ENCODE measurements at regions not wholly inside any gene's neighbourhood (a gene's known extent, or its start where the extent isn't known, plus 50 kb on each side); places are given as distances from the start of the nearest gene placed in this dataset.

DNA sequence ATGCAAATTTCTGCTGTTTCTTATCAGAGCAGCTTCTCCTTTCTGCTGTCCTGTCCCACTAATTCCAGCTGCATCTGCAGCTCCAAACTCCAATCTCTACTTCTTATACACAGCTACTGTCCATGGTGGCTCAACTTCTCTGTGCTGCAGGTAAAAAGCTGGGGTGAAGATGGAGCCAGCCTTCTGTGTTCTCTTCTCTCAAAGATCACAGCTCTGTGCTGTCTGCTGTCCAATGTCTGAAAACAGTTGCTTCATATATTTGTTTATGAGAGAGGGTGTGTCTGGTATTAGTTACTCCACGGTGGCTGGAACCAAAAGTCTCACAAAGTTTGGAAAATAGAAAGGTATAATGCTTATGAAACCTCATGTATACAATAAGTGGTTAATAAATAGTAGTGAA is 445.8 kb upstream of the TBX3 start:
- DNase-seq (ENCODE audit: low spot score) = no peak

DNA sequence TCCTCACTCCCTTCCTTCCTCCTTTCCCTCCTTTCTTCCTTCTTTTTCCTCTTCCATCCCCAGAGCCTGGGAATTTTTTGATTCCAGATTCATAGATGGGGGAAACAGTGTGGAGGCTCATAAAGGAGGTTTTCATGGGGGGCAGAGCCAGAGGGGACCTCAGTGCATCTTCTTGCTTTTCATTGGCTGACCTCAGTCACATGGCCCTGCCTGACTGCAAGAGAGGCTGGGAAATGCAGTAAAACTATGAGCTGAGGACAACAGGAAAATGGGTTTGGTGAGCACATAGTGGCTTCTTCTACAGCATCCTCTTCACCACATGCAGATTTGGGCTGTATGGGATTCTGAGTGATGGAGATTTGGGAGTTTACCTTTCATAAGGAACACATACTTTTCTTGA is 437.1 kb upstream of the TBX3 start:
- DNase-seq (ENCODE audit: low spot score) = no peak

DNA sequence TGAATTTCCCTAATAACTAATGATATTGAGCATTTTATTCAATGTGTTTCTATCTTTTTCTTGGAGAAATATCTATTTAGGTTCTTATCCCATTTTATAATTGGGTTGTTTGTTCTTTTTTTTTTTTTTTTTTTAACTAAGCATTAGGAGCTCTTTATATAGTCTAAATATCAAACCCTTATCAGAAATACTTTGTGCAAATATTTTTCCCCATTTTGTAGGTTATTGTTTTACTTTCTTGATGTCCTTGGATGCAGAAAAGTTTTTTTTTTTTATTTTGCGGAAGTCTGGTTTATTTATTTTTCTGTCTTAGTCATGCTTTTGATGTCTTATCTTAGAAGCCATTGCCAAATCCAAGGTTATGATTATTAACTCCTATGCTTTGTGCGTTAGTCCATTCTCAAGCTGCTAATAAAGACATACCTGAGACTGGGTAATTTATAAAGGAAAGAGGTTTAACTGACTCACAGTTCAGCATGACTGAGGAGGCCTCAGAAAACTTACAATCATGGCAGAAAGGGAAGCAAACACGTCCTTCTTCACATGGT is 434.3 kb upstream of the TBX3 start:
- DNase-seq (ENCODE audit: low spot score) = no peak

DNA sequence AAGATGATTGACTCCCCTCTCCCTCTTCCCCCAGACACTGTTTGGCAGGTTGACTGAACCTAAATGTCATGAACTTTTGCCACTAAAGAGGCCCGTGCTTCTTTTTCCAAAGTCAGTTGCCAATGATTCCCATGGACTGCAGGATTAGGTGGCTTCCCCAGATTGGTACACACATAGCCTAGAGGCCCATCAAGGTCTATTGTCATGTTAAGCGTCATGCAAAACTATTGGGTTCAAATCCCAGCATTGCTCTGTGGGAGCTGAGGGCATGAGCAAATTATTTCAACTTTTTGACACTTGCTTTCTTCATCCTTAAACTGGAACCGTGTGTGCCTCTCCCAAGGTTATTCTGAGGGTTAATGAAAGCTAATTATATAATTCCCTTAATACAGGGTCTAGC is 430.2 kb upstream of the TBX3 start:
- DNase-seq (ENCODE audit: low spot score) = no peak

DNA sequence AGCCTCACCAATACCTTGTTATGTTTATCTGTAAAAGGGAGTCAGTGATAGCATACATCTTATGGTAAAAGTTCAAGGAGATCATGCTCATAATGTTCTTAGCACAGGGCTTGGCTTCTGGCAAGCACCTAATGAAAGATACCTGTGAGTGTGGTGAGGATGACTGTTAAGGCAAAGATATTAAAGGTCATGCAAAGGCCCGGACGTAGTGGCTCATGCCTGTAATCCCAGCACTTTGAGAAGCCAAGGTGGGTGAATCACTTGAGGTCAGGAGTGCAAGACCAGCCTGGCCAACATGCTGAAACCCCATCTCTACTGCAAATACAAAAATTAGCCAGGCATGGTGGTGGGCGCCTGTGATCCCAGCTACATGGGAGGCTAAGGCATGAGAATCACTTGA is 425.9 kb upstream of the TBX3 start:
- no peak for DNase-seq (ENCODE audit: low spot score)

DNA sequence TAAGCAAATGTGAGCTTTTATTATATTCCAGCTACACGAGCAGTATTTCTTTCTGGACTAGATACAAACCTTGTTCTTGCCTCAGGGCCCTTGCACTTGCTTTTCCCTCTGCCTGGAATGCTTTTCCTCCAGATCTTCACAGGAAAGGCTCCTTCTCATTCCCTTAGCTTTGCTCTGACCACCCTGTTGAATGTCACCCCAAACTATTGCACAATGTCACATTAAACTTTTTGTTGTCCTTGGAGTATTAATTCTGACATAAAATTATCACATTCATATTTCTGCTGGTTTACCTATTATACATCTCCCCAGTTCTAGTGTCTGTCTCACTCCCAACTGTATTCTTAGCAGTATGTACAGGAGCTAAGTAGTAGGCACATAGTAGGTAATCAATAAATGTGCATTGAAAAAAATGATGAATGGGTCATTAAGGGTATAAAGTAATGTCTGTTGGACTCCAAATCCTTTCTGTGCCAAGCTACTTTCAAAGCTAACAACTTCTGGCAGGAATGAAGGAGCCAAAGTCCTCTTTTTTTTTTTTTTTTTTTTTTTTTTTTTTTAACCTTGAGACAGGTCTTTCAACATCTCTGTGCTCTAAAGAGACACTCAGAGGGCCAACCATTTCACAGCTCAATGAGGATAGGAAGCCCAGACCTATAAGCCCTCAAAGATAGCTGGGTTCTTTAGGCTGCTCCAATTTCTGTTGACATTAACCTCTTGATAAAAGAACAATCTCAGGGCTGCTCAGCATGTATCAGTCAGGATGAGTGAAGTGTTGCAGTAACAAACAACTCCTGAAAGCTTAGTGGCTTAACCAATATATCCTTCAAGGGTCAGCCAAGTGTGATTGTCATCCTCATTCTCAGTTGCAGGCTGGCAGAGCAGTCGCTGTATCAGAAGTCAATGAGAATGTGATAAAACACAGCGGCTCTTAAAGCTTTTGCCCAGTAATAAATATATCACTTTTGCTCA is 424.4 kb upstream of the TBX3 start:
- DNase-seq (ENCODE audit: low spot score) = no peak

DNA sequence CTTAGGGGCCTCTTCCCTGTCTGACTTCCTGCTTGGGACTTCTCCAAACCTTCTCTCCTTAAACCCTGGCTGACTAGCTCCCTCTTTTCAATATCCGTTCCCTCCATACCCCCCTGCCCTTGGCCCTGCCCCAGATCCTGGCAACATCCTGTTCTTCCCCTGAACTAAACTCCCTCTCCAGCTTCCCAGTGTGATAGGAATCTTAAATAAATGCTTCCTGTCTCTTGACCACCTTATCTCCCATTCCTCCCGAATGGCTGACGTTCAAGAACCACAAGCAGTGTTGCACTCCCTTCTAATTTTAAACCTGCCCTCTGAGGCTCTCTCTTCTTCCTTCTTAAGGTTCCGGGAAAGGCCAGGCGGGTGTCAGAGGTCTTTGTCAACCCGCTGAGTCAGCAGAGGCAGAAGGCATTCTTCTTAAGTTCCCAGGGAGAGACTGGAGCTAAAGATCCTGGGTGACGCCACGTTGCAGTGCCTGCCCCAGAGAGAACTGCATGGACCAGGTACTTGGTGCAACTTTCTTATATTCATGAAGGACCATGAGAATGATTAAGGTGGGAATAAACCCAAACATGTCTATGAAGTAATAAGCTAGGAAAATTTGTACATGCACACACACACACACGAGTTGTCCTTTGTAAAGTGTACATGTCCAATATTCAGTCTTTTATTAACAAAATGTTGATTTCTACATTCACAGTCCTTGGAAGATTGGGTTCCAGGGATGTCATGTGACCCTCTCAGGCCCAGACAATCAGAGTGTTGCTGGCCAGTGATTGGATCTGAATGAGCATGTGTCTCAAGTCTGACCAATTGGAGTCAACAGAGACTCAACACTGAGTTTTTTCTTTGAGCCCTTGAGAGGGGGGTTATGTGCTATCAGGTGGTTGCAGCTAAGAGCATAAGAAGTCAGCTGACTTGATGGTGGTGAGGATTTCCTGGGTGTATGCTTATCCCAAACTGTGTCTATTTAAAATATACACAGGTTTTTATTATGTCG is 420.2 kb upstream of the TBX3 start:
- DNase-seq (ENCODE audit: low spot score) = no peak

DNA sequence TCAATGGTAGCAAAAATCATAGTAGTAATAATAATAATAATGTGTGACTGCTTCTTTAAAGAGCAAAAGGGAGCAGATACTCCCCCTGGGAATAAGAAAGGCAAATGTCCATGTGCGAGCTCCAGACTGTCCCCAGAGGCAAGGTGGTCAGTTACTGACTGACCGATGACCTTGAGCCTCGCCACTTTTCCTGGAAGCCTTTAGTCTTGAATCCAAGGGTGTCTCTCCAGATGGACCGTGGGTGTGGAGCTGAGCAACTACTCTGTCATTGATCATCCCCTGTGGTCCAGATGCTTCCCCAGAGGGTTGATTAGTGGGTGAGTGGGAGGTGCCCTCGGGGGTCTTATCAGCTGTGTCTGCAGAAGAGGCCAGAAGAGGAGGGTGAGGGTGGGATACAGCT is 418.5 kb upstream of the TBX3 start:
- DNase-seq (ENCODE audit: low spot score) = no peak

DNA sequence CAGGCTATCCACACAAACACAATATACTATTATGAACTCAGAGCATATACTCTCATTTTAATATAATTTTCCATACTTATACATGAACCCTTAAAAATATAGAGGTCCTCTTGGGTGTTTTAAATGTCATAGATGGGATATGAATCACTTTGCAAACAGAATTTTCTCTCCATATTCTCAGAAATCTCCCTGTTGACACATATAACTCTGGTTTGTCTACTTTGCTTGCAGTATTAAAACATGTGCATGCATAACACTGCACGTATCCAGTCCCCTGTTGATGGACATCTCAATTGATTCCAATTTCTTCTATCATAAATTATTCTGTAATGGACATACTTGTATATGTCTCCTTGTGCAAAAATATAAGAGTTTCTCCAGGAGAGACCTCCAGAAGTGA is 417.5 kb upstream of the TBX3 start:
- DNase-seq (ENCODE audit: low spot score) = no peak

DNA sequence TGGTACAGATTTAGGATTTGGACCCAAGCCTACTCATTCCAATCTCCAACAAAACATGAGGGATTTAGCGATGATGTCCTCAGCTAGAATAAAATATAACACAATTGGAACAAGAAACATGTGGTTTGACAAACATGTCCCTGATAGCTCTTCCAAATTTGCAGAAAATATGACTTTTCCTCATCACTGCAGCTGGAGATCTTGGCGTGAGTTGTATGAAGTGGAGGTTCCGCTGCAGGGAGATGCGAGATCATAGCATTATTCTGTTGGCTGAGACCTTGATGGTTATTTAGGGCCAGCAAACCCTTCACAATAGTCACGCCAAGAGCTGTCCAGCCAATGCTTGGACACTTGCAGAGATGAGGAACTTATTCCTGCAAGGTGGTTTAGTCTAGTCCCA is 413.4 kb upstream of the TBX3 start:
- no peak for DNase-seq (ENCODE audit: low spot score)

DNA sequence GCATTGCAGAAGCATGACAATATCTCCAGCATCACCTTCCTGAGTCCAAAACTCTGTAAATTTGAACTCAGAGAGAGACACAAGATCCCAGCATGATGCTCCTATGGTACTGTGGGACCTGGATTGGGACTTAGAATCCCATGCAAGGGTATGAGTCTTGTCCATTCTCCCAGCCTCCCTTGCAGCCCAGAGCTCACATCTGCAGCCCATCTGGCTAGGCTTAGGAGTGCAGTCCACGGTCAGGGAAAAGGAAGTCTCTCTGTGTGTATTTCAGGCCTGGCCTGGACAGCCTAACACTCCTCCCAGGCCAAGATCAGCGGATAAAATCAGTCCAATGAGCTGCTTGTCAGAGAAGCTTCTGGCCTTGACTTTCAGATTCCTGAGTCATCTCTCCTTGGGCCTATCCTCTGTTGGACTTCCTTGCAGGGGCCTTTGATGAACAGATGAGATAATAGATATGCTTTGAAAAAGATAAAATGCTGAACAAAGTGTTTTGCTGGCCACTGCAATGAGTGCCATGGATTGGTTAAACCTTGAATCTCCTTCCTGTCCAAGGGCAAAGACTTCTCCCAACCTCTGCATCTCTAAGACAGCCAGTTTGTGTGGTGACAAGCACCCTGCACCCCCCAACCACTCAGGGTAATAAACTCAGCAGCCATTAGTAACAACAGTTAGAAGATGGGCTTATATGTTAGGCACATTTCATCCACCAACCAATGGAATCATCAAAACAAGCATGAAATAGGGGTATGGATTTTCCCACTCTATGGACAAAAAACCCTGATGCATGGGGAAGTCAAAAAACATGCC is 412.8 kb upstream of the TBX3 start:
- DNase-seq (ENCODE audit: low spot score) = no peak

DNA sequence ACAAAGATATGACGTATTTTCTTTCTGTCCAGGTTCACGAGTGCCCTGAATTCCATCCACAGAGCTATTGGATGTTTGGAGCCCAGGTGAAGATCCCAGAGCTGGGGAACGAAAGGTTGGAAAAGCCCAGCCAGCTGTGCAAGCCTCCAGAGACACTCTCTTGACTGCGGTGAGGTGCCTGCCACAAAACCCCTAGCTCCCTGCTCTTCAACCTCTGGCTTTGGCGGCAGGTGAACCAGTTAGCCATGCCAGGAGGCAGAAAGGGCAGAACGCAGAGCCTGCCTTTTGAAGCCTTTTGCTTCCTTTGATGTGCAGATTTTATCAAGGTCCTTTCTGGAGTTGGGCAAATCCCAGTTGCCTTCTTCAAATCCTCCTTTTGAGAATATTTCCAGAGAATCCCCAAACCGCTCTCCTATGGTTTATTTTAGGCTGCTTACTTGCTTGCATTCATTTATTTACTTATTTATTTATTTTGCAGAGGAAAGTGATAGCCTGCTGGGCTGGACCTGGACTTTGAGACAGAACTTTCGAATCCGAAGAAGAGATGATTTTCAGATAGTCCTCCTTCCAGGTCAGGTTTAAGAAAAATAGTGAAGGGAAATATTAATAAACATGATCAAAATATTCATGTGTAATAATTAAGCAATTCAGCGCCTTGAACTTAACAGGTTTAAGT is 411.2 kb upstream of the TBX3 start:
- DNase-seq (ENCODE audit: low spot score) = no peak

DNA sequence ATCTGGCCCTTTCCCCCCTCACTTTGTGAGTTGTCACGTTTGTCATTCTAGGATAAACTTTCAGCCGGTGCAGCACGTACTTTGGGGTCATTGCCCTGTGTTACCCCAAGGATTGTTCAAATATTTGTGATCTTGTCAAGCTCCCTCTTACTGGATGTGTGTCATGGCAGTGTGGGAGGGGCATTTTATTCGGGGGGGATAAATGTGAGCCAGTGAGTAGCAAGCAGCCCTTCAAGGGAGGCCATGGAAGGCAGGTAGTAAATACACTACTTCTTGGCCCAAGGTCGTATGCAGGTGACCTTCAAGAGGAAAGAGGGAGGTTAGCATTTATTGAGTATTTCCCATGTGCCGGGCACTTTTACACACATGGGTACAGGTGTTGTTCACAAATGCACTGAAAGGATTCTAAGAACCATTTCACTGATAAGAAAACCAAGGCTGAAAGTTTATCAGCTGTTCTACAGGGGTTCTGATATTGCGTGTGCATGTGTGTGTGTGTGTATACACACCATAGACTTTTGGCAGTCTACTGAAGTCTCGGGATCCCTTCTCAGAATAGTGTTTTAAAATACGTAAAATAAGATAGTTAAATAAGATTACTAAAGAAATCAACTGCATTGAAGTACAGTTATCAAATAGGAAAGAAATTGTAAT is 410.3 kb upstream of the TBX3 start:
- DNase-seq (ENCODE audit: low spot score) = no peak

DNA sequence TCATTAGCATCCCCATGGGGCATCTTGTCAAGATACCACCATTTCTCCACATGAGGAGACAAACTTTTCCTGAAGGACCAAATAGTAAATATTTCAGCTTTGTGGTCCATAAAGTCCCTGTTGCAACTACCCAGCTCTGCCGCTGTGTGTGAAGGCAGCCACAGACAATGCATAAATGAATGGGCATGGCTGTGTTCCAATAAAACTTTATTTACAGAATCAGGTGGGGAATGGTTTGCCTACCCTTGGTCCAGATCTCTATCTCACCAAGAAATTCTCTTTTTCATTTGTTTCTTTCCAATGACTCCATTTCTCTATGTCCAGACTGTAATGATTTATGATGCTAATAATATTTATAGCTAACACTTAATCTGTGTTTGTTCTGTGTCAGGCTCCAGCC is 409.3 kb upstream of the TBX3 start:
- DNase-seq (ENCODE audit: low spot score) = no peak

DNA sequence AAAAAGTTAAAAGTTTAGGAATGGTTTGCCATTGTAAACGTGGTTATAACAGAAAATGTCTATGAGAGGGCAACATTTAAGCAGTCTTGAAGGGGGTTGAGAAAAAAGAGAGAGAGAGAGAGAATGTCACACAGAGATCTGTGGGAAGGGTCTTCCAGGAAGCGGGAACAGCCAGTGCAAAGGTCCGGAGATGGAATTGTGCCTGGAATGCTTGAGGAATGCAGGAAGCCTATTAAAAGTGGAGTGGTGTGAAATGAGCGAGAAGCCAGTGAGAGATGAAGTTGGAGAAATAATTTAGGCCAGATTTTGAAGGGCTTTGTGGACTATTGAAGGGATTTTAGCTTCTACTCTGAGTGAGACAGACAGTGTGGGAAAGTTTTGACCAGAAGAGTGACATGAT is 406.8 kb upstream of the TBX3 start:
- DNase-seq (ENCODE audit: low spot score) = no peak

DNA sequence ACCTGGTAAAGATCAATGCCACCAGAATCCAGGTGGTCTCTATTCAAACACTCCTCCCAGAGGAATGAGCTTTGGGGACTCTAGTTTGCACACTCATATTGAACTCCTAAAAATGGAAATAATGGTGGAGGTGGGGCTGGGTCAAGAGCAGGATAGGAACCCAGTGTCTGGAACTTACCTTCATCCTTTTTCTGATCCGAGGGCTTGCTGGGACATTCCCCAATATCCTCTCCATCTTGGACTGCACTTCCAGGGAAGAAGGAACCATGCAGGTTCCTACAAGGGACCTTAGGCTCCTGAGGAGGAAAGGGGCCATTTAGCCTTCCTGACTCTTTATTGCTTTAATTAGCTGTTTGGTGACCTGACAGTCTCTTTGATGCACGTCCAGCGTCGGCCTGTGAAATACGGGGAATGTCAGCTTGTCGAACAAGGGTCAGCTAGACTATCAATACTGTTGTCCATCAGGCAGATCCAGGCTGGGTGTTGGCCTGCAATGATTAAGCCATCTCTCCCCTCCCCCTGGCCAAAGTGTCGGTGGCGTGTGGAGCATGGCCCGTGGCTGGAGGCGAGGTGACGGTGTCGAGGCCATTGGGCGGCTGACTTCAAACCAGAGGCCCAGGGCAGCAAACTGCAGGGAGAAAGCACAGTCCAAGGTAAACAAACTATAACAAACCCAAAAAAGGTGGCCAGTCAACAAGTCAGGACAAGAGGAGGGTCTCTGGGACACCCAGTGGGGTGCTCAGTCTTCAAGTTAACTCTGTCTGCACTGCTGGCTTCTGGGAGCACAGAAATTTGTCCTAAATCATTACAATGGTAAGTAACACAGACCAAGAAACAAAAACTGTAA is 405.2 kb upstream of the TBX3 start:
- no peak for DNase-seq (ENCODE audit: low spot score)

DNA sequence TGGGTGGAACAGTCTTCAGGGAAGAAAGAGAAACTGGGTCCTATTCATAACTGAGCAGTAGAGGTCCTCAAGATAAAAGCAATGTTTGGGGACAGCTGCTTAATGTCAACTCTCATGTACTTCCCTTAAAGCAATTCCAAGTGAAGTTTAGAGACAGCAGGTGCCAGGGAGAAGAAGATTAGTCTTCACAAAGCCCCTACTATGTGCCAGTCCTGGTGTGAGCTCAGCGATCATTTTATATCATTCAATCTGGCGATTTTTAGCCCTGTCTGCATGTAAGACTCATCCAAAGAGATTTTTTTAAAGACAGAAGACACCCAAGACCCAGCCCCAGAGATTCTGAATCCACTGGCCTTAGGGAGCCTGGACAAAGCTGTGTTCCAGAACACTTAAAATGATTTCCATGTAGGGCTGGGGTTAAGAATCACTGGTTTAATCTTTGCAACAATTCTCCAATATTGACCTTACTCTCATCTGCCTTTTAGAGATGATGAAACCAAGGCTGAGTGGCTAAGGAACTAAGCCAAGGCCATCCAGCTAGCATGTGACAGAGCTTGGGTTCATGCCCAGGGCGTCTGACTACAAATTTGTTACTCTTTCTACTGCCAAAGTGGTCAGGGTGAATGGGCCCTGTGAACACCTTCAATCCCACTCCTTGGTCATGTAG is 404.5 kb upstream of the TBX3 start:
- DNase-seq (ENCODE audit: low spot score) = no peak

DNA sequence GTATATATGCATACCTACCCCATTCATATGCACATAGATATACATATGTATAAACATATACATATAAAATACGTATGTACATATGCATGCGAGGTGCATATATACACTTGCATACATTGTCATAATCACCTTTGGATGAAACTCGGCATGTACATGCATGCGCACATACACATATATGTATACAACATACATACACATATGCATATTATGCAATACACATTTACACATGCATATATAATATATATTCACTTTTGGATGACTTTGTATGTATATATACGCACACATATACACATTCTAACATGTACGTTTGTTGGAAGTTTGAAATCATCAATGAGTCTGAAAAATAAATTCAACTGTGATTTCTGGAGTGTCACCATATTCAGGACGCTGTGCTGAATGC is 401.6 kb upstream of the TBX3 start:
- no peak for DNase-seq (ENCODE audit: low spot score)

DNA sequence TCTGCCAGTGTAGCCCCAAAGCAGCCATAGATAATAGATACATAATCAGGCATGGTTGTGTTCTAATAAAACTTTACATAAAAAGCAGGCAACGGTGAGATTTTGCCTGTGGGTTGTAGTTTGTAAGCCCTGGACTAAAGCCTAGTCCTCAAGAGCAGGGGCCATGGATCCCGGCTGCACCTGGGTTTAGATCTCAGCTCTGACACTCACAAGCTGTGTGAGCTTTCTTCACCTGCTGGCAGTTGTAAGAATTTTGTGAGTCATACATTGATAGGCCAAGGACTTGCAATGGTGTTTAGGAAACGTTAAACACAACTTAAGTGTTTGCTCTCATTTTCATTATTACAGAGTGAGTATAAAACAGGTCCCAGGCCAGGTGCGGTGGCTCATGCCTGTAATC is 395.8 kb upstream of the TBX3 start:
- no peak for DNase-seq (ENCODE audit: low spot score)
